ENCODE measurements at regions not wholly inside any gene's neighbourhood (a gene's known extent, or its start where the extent isn't known, plus 50 kb on each side); places are given as distances from the start of the nearest gene placed in this dataset.

GRCh38 chr11:81241672-81242275 is 1491.9 kb downstream of the FAM181B start:
- Mint-ChIP-seq H3K36me3 (ENCODE audit: insufficient read depth in 1 of 3, low read depth in 3 of 3) (no peaks in the 10 kb centered on the region), H3K4me3 (no peak overlapping the region), H3K27me3 (ENCODE audit: low read depth) (no peaks in the 10 kb centered on the region), H3K27ac (no peak overlapping the region), H3K4me1 (no peaks in the 10 kb centered on the region), H3K9me3 (no peaks in the 10 kb centered on the region)
- Histone ChIP-seq H4K20me1 (ENCODE audit: control insufficient read depth, insufficient read depth, insufficient read length) (no peaks in the 10 kb centered on the region), H2BK5ac (ENCODE audit: insufficient read length, low read length) (no peak overlapping the region), H3K18ac (ENCODE audit: insufficient read length, low read depth, low read length) (no peak overlapping the region), H2BK12ac (ENCODE audit: insufficient read length, low read depth, low read length) (no peak overlapping the region), H3T11ph (ENCODE audit: low read length) (no peak overlapping the region), H4K5ac (ENCODE audit: insufficient read length, low read depth, low read length) (no peak overlapping the region), H3K56ac (ENCODE audit: insufficient read length, low read depth, low read length) (no peak overlapping the region), H3K4ac (ENCODE audit: low read depth, low read length) (no peak overlapping the region), H3K27me3 (ENCODE audit: insufficient read depth, low read length) (no peaks in the 10 kb centered on the region), H3K9ac (ENCODE audit: extremely low read depth, insufficient read length, low read length) (no peak overlapping the region), H3K27ac (ENCODE audit: insufficient read length, low read depth, low read length) (no peak overlapping the region), H3K23me2 (ENCODE audit: insufficient read length, low read depth, low read length, poor library complexity, severe bottlenecking) (no peaks in the 10 kb centered on the region), H4K91ac (ENCODE audit: insufficient read length, low read depth, low read length) (no peak overlapping the region), H3K14ac (ENCODE audit: insufficient read depth, low read length) (no peak overlapping the region), H2BK120ac (ENCODE audit: low read depth, low read length, poor library complexity, severe bottlenecking) (no peak overlapping the region), H3K9me3 (ENCODE audit: control insufficient read depth, low read depth, low read length) (no peaks in the 10 kb centered on the region), H4K8ac (replicated peaks; ENCODE audit: insufficient read length, low read depth, low read length) (no peak overlapping the region), H2AFZ (ENCODE audit: low read length) (no peak overlapping the region), H3K4me2 (ENCODE audit: insufficient read depth, insufficient read length, low read length) (no peak overlapping the region), H3K79me1 (ENCODE audit: insufficient read depth, low read depth, low read length, poor library complexity, severe bottlenecking) (no peaks in the 10 kb centered on the region), H3K79me2 (ENCODE audit: insufficient read depth, low read length) (no peaks in the 10 kb centered on the region), H3K23ac (ENCODE audit: insufficient read length, low read depth, low read length) (no peak overlapping the region), H2AK5ac (ENCODE audit: insufficient read length, low read length) (no peak overlapping the region), H2BK20ac (ENCODE audit: low read depth, low read length, poor library complexity, severe bottlenecking) (no peak overlapping the region), H2BK15ac (ENCODE audit: low read depth, low read length) (no peak overlapping the region), H3K4me1 (ENCODE audit: insufficient read depth, low read length) (no peaks in the 10 kb centered on the region)
- TF ChIP-seq, protein P1, sequence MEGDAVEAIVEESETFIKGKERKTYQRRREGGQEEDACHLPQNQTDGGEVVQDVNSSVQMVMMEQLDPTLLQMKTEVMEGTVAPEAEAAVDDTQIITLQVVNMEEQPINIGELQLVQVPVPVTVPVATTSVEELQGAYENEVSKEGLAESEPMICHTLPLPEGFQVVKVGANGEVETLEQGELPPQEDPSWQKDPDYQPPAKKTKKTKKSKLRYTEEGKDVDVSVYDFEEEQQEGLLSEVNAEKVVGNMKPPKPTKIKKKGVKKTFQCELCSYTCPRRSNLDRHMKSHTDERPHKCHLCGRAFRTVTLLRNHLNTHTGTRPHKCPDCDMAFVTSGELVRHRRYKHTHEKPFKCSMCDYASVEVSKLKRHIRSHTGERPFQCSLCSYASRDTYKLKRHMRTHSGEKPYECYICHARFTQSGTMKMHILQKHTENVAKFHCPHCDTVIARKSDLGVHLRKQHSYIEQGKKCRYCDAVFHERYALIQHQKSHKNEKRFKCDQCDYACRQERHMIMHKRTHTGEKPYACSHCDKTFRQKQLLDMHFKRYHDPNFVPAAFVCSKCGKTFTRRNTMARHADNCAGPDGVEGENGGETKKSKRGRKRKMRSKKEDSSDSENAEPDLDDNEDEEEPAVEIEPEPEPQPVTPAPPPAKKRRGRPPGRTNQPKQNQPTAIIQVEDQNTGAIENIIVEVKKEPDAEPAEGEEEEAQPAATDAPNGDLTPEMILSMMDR (conservative IDR thresholded peaks at IDR 0.05), result no peak
- DNase-seq, result no peak
- WGBS (ENCODE audit: extremely low coverage, insufficient read length, low lambda C conversion rate), result no CpG with 5 or more reads among the region's 5 CpGs

Measured in H9 (cell line).